ENCODE measurements at regions not wholly inside any gene's neighbourhood (a gene's known extent, or its start where the extent isn't known, plus 50 kb on each side); places are given as distances from the start of the nearest gene placed in this dataset.
A peak's percentile ranks its signal among the peaks of the same experiment; 100 is the strongest.

GRCh38 chr9:89797255-89797654, 192.4 kb downstream of the GADD45G start:
- DNase-seq, result no peak

GRCh38 chr9:89797937-89798455, 193.2 kb downstream of the GADD45G start:
- DNase-seq, result no peak

- DNase-seq, result no peak
Observed at GRCh38 chr9:89798547-89799120, 193.8 kb downstream of the GADD45G start.

- no peak for DNase-seq
Observed at GRCh38 chr9:89799221-89799620, 194.4 kb downstream of the GADD45G start.

- DNase-seq, result no peak
Observed at GRCh38 chr9:89799766-89800165, 195.0 kb downstream of the GADD45G start.

- DNase-seq, result no peak
Observed at GRCh38 chr9:89801341-89801740, 196.5 kb downstream of the GADD45G start.

- no peak for DNase-seq
Observed at GRCh38 chr9:89801742-89802670, 197.2 kb downstream of the GADD45G start.

- no peak for DNase-seq
Observed at GRCh38 chr9:89802781-89803355, 198.1 kb downstream of the GADD45G start.

- no peak for DNase-seq
Observed at GRCh38 chr9:89803403-89803802, 198.6 kb downstream of the GADD45G start.

GRCh38 chr9:89804766-89805531, 200.1 kb downstream of the GADD45G start:
- DNase-seq, result no peak

GRCh38 chr9:89805571-89806292, 200.9 kb downstream of the GADD45G start:
- no peak for DNase-seq

GRCh38 chr9:89806371-89807100, 201.7 kb downstream of the GADD45G start:
- DNase-seq, result no peak

- DNase-seq, result no peak
Observed at GRCh38 chr9:89807101-89807395, 202.2 kb downstream of the GADD45G start.

GRCh38 chr9:89807682-89808075, 202.9 kb downstream of the GADD45G start:
- DNase-seq, result no peak

- DNase-seq, result peak; percentile 70
Observed at GRCh38 chr9:89808076-89808755, 203.4 kb downstream of the GADD45G start.

GRCh38 chr9:89808756-89809181, 204.0 kb downstream of the GADD45G start:
- no peak for DNase-seq

GRCh38 chr9:89810431-89810830, 205.6 kb downstream of the GADD45G start:
- peak; percentile 88 for DNase-seq

GRCh38 chr9:89811356-89811755, 206.5 kb downstream of the GADD45G start:
- DNase-seq, result no peak

GRCh38 chr9:89811886-89812450, 207.2 kb downstream of the GADD45G start:
- DNase-seq, result no peak

GRCh38 chr9:89812556-89813181, 207.9 kb downstream of the GADD45G start:
- DNase-seq, result no peak
